DND-41 (cell line): ENCODE measurements at regions not wholly inside any gene's neighbourhood (a gene's known extent, or its start where the extent isn't known, plus 50 kb on each side); places are given as distances from the start of the nearest gene placed in this dataset.

Experiments
- EZH2 ChIP-seq: IDR thresholded peaks from 3 replicates; pipeline ENCODE4 v1.6.1; 2012; ENCODE audit warnings: borderline replicate concordance, low read depth, mild to moderate bottlenecking, moderate library complexity, low read length, inconsistent platforms; ENCODE audit not compliant: severe bottlenecking
- TF ChIP-seq, protein P1 (sequence below): IDR thresholded peaks from 2 replicates; pipeline ENCODE4 v1.5.1; 2012; ENCODE audit warnings: borderline replicate concordance, low read length, moderate library complexity, mild to moderate bottlenecking; ENCODE audit not compliant: poor library complexity, severe bottlenecking; ENCODE audit errors: extremely low read depth

DNA sequence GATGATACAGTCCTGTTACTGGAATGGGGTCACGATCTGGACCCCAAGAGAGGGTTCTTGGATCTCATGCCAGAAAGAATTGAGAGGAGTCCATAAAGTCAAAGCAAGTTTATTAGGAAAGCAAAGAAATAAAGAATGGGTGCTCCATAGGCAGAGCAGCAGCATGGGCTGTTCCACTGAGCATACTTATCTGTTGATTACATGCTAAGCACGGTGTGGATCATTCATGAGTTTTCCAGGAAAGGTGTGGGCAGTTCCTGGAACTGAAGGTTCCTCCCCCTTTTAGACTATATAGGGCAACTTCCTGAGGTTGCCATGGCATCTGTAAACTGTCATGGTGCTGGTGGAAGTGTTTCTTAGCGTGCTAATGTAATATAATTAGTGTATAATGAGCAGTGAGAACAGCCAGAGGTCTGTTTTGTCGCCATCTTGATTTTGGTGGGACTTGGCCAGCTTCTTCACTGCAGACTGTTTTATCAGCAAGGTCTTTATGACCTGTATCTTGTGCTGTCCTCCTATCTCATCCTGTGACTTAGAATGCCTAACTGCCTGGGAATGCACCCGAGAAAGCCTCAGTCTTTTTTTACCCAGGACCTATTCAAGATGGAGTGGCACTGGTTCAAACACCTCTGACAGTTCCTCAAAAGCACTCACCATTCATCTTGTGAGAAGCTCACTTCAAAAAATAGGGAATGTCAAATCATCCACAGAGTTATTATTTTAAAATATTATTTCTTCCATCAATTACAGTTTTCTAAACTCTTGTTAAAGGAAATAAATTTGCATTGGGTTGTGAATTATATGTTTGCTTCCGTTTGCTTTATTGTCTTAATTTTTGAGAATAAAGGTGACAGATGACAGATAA is 1358.8 kb upstream of the TMEM132C start:
- TF ChIP-seq, protein P1, sequence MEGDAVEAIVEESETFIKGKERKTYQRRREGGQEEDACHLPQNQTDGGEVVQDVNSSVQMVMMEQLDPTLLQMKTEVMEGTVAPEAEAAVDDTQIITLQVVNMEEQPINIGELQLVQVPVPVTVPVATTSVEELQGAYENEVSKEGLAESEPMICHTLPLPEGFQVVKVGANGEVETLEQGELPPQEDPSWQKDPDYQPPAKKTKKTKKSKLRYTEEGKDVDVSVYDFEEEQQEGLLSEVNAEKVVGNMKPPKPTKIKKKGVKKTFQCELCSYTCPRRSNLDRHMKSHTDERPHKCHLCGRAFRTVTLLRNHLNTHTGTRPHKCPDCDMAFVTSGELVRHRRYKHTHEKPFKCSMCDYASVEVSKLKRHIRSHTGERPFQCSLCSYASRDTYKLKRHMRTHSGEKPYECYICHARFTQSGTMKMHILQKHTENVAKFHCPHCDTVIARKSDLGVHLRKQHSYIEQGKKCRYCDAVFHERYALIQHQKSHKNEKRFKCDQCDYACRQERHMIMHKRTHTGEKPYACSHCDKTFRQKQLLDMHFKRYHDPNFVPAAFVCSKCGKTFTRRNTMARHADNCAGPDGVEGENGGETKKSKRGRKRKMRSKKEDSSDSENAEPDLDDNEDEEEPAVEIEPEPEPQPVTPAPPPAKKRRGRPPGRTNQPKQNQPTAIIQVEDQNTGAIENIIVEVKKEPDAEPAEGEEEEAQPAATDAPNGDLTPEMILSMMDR, result no peak
- TF ChIP-seq EZH2, result no peak
